Renal cortical epithelial cell (primary cell): ENCODE measurements at regions not wholly inside any gene's neighbourhood (a gene's known extent, or its start where the extent isn't known, plus 50 kb on each side); places are given as distances from the start of the nearest gene placed in this dataset.
A peak's percentile ranks its signal among the peaks of the same experiment; 100 is the strongest.
"Not testable (repeated sequence)": the region's sequence is repeated elsewhere in the genome, so short reads cannot be mapped to it uniquely, and the experiment has no call there.

Source experiments
- DNase-seq: peaks from one replicate; pipeline ENCODE4 v3.0.0-alpha.2; 2011; ENCODE audit warnings: low read depth

DNA sequence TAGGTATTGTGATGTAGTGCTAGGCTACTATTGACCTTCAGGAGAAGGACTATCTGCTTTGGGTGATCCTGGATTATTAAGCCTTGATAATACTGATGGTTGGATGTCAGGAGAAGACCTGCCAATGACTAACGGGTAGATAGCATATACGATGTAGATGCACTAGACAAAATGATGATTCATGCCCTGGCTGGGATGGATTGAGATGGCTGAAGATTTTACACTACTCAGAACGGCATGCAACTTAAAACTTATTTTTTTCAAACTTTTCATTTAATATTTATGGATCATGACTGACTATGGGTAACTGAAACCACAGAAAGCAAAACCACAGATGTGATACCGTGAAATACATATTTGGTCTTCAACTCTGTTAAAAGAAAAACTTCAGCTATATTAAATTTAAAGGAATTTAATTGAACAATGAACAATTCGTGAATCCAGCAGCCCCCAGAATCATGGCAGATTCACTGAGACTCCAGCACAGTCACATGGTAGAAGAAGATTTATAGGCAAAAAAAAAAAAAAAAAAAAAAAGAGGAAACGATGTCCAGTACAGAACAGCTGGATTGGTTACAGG lies 124.6 kb upstream of the CDK13 start:
- DNase-seq: no peak

GRCh38 chr7:39826166-39826565 lies 123.9 kb upstream of the CDK13 start:
- DNase-seq: no peak

DNA sequence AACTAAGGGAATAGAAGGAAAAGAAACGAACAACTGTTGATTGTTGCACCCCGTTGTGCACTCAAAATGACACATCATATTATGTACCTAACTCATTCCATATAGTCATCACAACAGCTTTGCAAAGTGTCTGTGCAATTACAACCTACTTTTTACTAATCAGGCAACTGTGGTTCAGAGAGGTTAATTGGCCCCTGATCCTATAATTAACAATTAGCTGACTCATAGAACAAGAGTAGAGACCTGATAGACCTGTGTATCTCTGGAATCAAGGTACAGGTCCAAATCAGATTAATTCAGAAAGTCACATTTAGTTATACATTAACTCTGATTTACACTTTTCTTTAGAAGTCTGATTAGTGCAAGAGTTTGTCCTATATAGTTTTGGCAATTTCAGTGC lies 122.5 kb upstream of the CDK13 start:
- DNase-seq: no peak

GRCh38 chr7:39829028-39829427 lies 121.0 kb upstream of the CDK13 start:
- no peak for DNase-seq

DNA sequence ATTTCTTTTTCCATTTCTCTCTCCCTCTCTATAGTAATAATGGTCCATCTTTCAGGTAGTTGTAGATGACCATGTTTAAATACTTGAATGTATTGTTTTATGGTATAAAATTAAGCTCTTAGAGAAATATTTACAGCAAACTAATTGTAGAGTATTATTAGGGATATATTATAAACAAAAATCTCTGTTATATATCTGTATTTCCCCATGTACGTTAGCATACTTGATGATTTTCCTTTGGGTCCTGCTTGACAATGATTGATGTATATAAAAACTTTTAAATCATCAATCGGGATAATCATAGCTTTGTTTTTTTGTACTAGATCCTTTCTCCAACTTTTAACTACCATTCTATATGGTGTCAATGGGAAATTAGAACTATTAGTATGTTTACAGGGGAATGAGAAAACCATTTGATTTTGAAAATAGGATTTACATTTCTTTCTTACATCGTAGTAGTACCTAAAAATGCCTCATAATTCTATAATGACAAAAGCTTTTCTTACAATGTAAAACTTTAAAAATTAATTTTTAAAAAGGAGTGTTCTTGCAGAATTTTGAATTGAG lies 117.5 kb upstream of the CDK13 start:
- DNase-seq: no peak

DNA sequence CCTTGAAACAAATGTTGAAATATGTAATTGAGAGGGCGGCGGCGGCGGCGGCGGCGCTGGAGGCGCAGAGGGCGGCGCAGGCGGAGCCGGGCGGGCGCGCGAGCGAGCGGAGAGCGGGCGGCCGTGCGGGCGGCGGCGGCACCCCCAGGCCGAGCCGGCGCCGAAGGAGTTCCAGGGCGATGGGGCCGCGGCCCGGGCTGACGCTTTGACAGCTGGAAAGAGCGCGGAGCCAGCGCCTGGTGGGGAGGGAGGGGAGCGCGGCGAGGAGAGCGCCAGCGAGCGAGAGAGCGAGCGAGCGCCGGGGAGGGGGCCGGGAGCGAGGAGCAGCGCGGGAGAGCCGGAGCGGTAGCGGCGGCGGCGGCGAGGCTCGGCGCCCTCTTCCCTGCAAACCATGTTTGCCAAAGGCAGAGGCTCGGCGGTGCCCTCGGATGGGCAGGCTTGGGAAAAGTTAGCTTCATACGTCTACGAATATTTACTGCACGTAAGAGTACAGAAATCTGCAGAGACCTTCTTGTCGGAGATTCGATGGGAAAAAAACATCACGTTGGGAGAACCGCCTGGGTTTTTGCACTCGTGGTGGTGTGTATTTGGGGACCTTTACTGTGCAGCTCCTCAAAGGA lies 116.8 kb upstream of the CDK13 start:
- DNase-seq: peak; percentile 6

DNA sequence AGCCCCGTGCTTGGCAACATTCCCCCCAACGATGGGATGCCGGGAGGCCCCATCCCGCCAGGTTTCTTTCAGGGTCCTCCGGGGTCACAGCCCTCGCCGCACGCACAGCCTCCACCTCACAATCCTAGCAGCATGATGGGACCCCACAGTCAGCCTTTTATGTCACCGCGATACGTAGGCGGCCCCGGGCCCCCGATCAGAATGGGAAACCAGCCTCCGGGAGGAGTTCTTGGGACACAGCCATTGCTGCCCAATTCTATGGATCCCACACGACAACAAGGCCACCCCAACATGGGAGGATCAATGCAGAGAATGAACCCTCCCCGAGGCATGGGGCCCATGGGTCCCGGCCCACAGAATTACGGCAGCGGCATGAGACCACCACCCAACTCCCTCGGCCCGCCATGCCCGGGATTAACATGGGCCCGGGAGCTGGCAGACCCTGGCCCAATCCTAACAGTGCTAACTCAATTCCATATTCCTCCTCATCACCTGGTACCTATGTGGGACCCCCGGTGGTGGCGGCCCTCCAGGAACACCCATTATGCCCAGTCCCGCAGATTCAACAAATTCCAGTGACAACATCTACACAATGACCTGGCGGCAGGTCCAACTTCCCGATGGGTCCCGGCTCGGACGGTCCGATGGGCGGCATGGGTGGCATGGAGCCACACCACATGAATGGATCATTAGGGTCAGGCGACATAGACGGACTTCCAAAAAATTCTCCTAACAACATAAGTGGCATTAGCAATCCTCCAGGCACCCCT lies 116.0 kb upstream of the CDK13 start:
- DNase-seq: not testable (repeated sequence)

GRCh38 chr7:39838326-39838725 lies 111.7 kb upstream of the CDK13 start:
- peak; percentile 76 for DNase-seq

DNA sequence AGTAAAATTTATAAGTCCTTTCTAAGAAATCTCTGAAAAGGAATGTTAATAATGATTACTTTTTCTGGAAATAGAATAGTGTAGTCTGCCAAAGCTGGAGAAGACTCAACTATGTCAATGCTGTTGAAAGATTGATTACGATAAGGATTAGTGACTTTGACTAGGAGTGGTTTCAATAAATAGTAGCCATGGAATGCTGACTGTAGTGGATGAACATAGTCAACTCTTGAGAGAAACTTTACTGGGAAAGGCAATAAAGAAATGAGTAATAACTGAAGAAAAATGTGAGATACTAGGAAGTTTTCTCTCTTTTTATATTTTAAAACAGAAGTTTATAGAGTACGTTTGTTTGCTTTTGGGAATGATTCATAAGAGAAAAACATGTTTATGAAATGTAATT lies 105.0 kb upstream of the CDK13 start:
- no peak for DNase-seq

DNA sequence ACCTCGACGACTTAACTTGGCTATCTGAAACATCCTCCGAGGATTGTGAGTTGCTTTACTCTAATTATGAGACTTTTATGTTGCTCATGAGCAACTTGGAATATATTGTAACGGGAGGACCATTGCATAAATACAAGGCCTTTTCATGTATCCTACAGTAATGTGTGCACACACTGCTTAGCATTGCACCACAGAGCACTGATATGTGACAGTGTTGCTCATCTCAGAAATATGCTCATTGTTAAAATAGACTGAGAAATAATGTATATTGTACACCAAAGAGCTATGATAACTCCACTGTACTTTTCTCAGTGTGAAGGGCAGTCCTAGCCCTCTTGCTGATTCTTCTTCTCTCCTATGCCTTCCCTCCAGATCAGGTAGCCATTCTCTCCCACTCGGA lies 102.8 kb upstream of the CDK13 start:
- DNase-seq: no peak

DNA sequence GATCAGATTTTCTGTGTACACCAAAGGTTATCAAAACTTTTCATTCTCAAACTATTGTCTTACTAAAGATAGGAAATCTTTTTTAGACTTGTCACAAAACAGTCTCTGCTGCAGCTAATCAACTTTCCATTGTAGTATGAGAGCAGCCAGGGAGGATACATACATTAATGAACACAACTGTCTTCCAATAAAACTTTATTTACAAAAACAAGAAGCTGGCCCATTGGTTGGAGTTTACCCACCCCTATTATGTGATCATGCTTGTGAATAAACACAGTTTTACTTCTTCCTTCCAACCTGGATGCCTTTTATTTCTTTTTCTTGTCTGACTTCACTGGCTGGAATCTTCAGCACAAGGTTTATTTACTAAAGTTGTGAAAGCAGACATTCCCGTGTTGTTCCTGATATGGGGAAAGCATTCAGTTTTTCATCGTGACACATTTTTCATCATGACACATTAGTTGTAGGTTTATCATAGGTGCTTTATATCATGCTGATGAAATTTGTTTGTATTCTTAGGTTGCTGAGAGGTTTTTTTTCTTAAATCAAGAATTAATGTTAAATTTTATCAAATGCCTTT lies 98.5 kb upstream of the CDK13 start:
- no peak for DNase-seq

DNA sequence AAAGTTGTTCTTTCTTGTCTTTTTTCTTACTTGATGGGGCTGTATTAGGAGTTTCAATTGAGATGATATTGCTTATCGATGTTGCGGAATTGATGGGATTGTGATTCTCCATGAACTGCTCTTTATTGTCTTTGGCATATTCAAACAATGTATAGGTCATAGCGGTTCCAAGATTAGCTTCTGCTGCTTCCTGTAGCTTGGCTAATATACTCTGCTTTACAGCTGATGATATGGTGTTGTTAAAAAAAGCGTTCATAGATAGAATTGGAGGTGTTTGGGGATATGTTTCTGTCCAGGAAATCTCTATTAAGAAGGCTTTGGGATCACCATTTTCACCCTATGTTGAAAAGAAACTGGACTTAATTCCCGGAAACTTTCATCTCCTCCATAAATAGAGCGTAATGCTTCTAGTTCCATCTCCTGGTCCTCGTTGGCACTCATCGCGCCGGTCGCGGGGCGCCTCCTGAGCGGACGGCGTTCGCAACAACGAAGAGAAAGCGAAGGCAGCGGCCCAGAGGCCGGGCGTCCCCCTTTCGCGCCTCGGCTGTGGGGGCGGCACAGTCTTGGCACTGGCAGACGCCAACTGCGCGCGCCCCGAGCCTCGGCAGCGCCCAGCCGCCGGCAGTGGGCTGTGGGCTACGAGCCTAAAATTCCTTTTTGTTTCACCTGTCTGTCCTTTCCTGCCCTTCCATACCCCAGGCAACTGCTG lies 95.3 kb upstream of the CDK13 start:
- DNase-seq: not testable (repeated sequence)

DNA sequence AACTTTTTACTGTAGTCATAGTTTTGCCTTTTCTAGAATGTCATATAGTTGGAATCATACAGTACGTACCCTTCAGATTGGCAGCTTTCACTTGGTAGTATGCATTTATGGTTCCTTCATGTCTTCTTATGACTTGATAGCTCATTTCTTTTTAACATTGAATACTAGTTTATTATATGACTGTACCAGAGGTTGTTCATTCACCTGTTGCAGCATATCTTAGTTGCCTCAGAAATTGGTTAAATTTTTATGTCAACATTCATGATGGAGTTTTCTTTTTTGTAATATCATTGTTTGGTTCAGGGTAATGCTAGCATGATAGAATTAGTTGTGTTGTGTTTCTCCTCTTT lies 94.8 kb upstream of the CDK13 start:
- no peak for DNase-seq

GRCh38 chr7:39863675-39864322 lies 86.3 kb upstream of the CDK13 start:
- peak; percentile 6 for DNase-seq

DNA sequence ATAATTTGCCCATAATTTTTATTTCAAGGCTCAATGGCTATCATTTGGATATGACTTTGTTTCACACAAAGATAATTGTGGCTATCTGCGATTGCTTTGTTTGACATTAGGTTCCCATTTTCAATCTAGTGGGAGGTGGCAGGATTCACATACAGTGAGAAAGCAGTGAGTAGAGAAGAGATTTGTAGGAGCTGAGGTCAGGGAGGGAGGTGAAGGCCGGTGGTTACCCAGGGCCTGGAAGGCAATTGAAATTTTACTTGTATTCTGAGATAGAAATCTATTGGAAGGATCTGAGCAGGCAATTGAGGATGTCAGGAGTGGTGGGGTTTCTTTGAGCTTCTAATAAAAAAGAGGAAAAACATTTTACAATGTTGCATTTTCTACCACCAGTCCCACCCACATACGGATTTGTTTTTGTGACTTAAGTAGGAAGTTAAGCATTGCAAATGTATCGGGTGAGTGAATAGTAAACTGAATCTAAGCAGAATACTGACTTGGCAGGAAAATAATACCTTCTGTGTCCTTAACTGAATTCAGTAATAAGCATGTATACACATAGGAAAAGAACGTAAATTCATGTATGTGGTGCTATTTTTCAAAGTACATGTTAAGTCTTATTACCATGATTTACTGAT lies 80.1 kb upstream of the CDK13 start:
- not testable (repeated sequence) for DNase-seq

DNA sequence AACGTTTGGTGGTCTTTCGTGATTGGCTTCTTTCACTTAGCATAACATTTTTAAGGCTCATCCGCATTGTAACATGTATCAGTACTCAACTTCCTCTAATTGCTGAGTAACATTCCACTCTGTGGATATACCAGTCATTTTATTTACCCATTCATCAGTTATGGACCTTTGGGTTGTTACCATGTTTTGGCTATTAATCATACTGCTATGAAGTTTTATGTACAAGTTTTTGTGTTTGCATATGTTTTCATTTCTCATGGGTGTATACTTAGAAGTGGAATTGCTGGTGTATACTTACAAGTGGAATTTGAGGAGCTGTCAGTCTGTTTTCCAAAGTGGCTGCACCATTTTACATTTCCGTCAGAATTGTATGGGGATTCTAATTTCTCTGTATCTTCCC lies 78.4 kb upstream of the CDK13 start:
- not testable (repeated sequence) for DNase-seq

DNA sequence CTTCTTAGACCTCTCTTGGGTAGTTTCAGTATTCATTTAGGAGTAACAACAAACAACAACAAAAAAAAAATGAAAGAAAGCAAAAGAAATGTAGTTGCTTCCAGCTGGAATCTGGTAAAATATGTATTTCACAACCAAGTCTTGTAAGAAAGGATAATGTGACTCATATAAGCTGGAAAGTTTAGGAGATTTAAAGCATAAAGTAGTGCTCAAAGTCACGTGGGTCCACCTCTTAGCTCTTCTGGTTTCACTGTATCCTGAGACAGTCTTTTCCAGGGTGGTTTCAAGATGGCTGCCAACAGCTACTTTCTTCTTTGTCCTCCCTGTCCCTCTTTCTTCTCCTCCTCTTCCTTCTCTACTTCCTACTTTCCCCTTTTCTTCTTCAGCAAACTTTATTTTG lies 69.5 kb upstream of the CDK13 start:
- no peak for DNase-seq

GRCh38 chr7:39882148-39882784 lies 67.8 kb upstream of the CDK13 start:
- DNase-seq: no peak

- DNase-seq: no peak
These were observed 66.2 kb upstream of the CDK13 start for GRCh38 chr7:39883812-39884390.

GRCh38 chr7:39888171-39888853 lies 61.7 kb upstream of the CDK13 start:
- no peak for DNase-seq
